Right renal cortex interstitium (tissue), 3 donors: ENCODE measurements at regions not wholly inside any gene's neighbourhood (a gene's known extent, or its start where the extent isn't known, plus 50 kb on each side); places are given as distances from the start of the nearest gene placed in this dataset.
"Not testable (repeated sequence)": the region's sequence is repeated elsewhere in the genome, so short reads cannot be mapped to it uniquely, and the experiment has no call there.

Experiments
- DNase-seq, 3 donors: peaks; one replicate each; pipeline ENCODE4 v3.0.0-alpha.2; 2013; ENCODE audit warnings: low read depth in 3 of 3, low spot score in 2 of 3

- no peak for DNase-seq
Observed at GRCh38 chr4:178003098-178003657, 560.9 kb upstream of the AGA start.

GRCh38 chr4:178010596-178010995, 568.4 kb upstream of the AGA start:
- no peak for DNase-seq

GRCh38 chr4:178015046-178015445, 572.8 kb upstream of the AGA start:
- not testable (repeated sequence) for DNase-seq

GRCh38 chr4:178026999-178027398, 584.8 kb upstream of the AGA start:
- DNase-seq = no peak

- DNase-seq = no peak
Observed at GRCh38 chr4:178027796-178028195, 585.6 kb upstream of the AGA start.

- no peak for DNase-seq
Observed at GRCh38 chr4:178028481-178028880, 586.2 kb upstream of the AGA start.

- DNase-seq = no peak
Observed at GRCh38 chr4:178037459-178038214, 595.4 kb upstream of the AGA start.

- no peak for DNase-seq
Observed at GRCh38 chr4:178056996-178057395, 614.8 kb upstream of the AGA start.

- no peak for DNase-seq
Observed at GRCh38 chr4:178063568-178063967, 621.3 kb upstream of the AGA start.

- DNase-seq = no peak
Observed at GRCh38 chr4:178066338-178066941, 624.2 kb upstream of the AGA start.

GRCh38 chr4:178068136-178068535, 625.9 kb upstream of the AGA start:
- DNase-seq = no peak

GRCh38 chr4:178070163-178070562, 627.9 kb upstream of the AGA start:
- no peak for DNase-seq

- DNase-seq = no peak
Observed at GRCh38 chr4:178080312-178080711, 638.1 kb upstream of the AGA start.

GRCh38 chr4:178081176-178081575, 638.9 kb upstream of the AGA start:
- DNase-seq = no peak

- DNase-seq = no peak
Observed at GRCh38 chr4:178081896-178082295, 639.7 kb upstream of the AGA start.

GRCh38 chr4:178082906-178083305, 640.7 kb upstream of the AGA start:
- no peak for DNase-seq

GRCh38 chr4:178083968-178084367, 641.7 kb upstream of the AGA start:
- DNase-seq = no peak

- DNase-seq = no peak
Observed at GRCh38 chr4:178086320-178086719, 644.1 kb upstream of the AGA start.

- no peak for DNase-seq
Observed at GRCh38 chr4:178090640-178091411, 648.6 kb upstream of the AGA start.

- no peak for DNase-seq
Observed at GRCh38 chr4:178102139-178102538, 659.9 kb upstream of the AGA start.

- no peak for DNase-seq
Observed at GRCh38 chr4:178105242-178105641, 663.0 kb upstream of the AGA start.
